ENCODE measurements at regions not wholly inside any gene's neighbourhood (a gene's known extent, or its start where the extent isn't known, plus 50 kb on each side); places are given as distances from the start of the nearest gene placed in this dataset.

DNA sequence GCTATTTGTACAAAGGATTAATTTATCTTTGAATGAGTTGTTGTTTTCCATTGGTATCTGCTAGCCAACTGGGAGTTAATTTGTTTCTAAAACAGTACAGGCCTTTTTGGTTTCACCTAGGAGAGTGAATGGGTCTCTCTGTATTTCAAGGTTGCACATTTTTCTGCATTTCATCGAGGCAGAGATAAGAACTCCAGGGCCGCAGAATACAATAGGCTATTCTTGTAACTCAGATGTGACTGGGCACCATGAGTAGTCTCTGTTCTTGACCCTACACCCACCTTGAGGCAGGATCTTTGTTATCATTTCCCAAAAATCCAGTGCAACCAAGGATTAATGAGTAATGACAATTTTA is 51.7 kb upstream of the OR9Q1 start:
- TF ChIP-seq, protein P1, sequence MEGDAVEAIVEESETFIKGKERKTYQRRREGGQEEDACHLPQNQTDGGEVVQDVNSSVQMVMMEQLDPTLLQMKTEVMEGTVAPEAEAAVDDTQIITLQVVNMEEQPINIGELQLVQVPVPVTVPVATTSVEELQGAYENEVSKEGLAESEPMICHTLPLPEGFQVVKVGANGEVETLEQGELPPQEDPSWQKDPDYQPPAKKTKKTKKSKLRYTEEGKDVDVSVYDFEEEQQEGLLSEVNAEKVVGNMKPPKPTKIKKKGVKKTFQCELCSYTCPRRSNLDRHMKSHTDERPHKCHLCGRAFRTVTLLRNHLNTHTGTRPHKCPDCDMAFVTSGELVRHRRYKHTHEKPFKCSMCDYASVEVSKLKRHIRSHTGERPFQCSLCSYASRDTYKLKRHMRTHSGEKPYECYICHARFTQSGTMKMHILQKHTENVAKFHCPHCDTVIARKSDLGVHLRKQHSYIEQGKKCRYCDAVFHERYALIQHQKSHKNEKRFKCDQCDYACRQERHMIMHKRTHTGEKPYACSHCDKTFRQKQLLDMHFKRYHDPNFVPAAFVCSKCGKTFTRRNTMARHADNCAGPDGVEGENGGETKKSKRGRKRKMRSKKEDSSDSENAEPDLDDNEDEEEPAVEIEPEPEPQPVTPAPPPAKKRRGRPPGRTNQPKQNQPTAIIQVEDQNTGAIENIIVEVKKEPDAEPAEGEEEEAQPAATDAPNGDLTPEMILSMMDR (IDR thresholded peaks at IDR 0.05) = no peak
- no peak for TF ChIP-seq POLR2A (IDR thresholded peaks at IDR 0.05)
